ENCODE measurements at regions not wholly inside any gene's neighbourhood (a gene's known extent, or its start where the extent isn't known, plus 50 kb on each side); places are given as distances from the start of the nearest gene placed in this dataset.

DNA sequence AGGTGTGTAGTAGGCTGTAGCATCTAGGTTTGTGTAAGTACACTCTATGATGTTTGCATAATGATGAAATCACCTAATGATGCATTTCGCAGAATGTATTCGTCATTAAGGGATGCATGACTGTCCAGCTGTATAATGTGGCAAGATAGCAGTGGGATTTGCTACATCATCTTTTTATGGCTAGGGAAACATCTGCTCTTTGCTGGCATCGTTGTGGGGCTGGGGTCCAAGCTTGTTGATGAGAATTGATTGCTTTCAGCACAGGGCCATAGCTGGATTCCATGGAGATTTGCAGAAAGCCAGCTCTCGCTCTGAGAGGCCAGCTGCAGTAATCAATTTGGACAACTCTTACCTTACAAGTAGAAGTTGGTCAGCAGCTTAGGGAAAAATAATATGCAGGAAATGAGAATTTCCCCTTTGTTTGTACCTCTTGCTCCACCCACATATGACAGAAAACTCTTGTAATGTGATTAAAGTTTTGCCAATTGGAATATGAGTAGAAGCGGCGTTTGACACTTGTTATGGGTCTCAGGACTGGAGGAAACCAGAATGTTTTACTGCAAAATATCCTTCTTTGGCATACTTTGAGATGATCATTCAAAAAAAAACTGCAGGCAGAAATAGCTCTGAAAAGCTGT lies 310.5 kb downstream of the RAPGEF2 start:
- Histone ChIP-seq H3K79me2 (ENCODE audit: control insufficient read depth, insufficient read depth, low read length) (no peaks in the 10 kb centered on the region), H4K20me1 (ENCODE audit: control insufficient read depth, insufficient read depth) (no peaks in the 10 kb centered on the region), H3K27me3 (replicated peaks in 1 of 2; ENCODE audit: control insufficient read depth in 2 of 2, insufficient read depth in 2 of 2, low read length in 1 of 2) (no peaks in the 10 kb centered on the region), H3K4me1 (ENCODE audit: control insufficient read depth, insufficient read depth, low read length) (no peaks in the 10 kb centered on the region), H3K27ac (ENCODE audit: control insufficient read depth, insufficient read depth) (no peak overlapping the region), H3K4me2 (ENCODE audit: control insufficient read depth, insufficient read depth) (no peak overlapping the region), H3K4me3 (no peak overlapping the region), H2AFZ (ENCODE audit: control insufficient read depth, low read depth, low read length) (no peak overlapping the region), H3K9ac (ENCODE audit: control insufficient read depth, insufficient read depth, low read length) (no peak overlapping the region), H3K36me3 (ENCODE audit: control insufficient read depth in 2 of 2, insufficient read depth in 2 of 2, low read length in 1 of 2) (no peaks in the 10 kb centered on the region), H3K9me3 (replicated peaks; ENCODE audit: control insufficient read depth, insufficient read depth, low read length) (no peaks in the 10 kb centered on the region; the same call in 2 of the 3 replicates)
- ChIA-PET POLR2A (no interaction called here), CTCF (interaction anchor here (0.6 kb wide), 1 partner anchor 222 kb away, joined by 5 read pairs; no protein-coding TSS in a partner anchor), SMC1A (ENCODE audit: uncharacterized antibody, unreplicated experiment) (no interaction called here), RAD21 (ENCODE audit: unreplicated experiment) (no interaction called here)
- 76% methylated on average over 6 of the region's 6 CpGs for WGBS (ENCODE audit: insufficient coverage, insufficient replicate concordance, low lambda C conversion rate, missing lambda C conversion rate)
- DNase-seq (ENCODE audit: low read depth, low spot score) (no peak), ATAC-seq (no peak), FAIRE-seq (no peak)
- no TSS peak for BruUV-seq (replicated peaks)
- in situ Hi-C loops (cut with MboI) = no loop called here
- TF ChIP-seq SIN3A (IDR thresholded peaks at IDR 0.05; ENCODE audit: low read depth, low read length) = no peak
- TF ChIP-seq, protein P1, sequence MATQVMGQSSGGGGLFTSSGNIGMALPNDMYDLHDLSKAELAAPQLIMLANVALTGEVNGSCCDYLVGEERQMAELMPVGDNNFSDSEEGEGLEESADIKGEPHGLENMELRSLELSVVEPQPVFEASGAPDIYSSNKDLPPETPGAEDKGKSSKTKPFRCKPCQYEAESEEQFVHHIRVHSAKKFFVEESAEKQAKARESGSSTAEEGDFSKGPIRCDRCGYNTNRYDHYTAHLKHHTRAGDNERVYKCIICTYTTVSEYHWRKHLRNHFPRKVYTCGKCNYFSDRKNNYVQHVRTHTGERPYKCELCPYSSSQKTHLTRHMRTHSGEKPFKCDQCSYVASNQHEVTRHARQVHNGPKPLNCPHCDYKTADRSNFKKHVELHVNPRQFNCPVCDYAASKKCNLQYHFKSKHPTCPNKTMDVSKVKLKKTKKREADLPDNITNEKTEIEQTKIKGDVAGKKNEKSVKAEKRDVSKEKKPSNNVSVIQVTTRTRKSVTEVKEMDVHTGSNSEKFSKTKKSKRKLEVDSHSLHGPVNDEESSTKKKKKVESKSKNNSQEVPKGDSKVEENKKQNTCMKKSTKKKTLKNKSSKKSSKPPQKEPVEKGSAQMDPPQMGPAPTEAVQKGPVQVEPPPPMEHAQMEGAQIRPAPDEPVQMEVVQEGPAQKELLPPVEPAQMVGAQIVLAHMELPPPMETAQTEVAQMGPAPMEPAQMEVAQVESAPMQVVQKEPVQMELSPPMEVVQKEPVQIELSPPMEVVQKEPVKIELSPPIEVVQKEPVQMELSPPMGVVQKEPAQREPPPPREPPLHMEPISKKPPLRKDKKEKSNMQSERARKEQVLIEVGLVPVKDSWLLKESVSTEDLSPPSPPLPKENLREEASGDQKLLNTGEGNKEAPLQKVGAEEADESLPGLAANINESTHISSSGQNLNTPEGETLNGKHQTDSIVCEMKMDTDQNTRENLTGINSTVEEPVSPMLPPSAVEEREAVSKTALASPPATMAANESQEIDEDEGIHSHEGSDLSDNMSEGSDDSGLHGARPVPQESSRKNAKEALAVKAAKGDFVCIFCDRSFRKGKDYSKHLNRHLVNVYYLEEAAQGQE (IDR thresholded peaks at IDR 0.05; ENCODE audit: low read depth, low read length) = no peak
- TF ChIP-seq WRNIP1 (IDR thresholded peaks at IDR 0.05; ENCODE audit: borderline replicate concordance, low read depth, low read length) = no peak
- TF ChIP-seq, protein P2, sequence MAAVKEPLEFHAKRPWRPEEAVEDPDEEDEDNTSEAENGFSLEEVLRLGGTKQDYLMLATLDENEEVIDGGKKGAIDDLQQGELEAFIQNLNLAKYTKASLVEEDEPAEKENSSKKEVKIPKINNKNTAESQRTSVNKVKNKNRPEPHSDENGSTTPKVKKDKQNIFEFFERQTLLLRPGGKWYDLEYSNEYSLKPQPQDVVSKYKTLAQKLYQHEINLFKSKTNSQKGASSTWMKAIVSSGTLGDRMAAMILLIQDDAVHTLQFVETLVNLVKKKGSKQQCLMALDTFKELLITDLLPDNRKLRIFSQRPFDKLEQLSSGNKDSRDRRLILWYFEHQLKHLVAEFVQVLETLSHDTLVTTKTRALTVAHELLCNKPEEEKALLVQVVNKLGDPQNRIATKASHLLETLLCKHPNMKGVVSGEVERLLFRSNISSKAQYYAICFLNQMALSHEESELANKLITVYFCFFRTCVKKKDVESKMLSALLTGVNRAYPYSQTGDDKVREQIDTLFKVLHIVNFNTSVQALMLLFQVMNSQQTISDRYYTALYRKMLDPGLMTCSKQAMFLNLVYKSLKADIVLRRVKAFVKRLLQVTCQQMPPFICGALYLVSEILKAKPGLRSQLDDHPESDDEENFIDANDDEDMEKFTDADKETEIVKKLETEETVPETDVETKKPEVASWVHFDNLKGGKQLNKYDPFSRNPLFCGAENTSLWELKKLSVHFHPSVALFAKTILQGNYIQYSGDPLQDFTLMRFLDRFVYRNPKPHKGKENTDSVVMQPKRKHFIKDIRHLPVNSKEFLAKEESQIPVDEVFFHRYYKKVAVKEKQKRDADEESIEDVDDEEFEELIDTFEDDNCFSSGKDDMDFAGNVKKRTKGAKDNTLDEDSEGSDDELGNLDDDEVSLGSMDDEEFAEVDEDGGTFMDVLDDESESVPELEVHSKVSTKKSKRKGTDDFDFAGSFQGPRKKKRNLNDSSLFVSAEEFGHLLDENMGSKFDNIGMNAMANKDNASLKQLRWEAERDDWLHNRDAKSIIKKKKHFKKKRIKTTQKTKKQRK (IDR thresholded peaks at IDR 0.05; ENCODE audit: low read depth, low read length) = no peak
- TF ChIP-seq, protein P3, sequence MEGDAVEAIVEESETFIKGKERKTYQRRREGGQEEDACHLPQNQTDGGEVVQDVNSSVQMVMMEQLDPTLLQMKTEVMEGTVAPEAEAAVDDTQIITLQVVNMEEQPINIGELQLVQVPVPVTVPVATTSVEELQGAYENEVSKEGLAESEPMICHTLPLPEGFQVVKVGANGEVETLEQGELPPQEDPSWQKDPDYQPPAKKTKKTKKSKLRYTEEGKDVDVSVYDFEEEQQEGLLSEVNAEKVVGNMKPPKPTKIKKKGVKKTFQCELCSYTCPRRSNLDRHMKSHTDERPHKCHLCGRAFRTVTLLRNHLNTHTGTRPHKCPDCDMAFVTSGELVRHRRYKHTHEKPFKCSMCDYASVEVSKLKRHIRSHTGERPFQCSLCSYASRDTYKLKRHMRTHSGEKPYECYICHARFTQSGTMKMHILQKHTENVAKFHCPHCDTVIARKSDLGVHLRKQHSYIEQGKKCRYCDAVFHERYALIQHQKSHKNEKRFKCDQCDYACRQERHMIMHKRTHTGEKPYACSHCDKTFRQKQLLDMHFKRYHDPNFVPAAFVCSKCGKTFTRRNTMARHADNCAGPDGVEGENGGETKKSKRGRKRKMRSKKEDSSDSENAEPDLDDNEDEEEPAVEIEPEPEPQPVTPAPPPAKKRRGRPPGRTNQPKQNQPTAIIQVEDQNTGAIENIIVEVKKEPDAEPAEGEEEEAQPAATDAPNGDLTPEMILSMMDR (IDR thresholded peaks at IDR 0.05 in 2 of 3, conservative IDR thresholded peaks at IDR 0.05 in 1 of 3; ENCODE audit: control insufficient read depth in 2 of 3, extremely low read depth in 1 of 3, insufficient read depth in 1 of 3, low read depth in 3 of 3, low read length in 3 of 3) = no peak
- TF ChIP-seq, protein P4, sequence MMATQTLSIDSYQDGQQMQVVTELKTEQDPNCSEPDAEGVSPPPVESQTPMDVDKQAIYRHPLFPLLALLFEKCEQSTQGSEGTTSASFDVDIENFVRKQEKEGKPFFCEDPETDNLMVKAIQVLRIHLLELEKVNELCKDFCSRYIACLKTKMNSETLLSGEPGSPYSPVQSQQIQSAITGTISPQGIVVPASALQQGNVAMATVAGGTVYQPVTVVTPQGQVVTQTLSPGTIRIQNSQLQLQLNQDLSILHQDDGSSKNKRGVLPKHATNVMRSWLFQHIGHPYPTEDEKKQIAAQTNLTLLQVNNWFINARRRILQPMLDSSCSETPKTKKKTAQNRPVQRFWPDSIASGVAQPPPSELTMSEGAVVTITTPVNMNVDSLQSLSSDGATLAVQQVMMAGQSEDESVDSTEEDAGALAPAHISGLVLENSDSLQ (IDR thresholded peaks at IDR 0.05) = no peak
- TF ChIP-seq CHD2 (IDR thresholded peaks at IDR 0.05; ENCODE audit: borderline replicate concordance, low read depth, low read length) = no peak
- no peak for TF ChIP-seq ZNF24 (IDR thresholded peaks at IDR 0.05)
- intact Hi-C loops (cut with micrococcal nuclease; ENCODE audit: unreplicated experiment) = no loop called here
